Body of pancreas (tissue), 4 donors: ENCODE measurements at regions not wholly inside any gene's neighbourhood (a gene's known extent, or its start where the extent isn't known, plus 50 kb on each side); places are given as distances from the start of the nearest gene placed in this dataset.
"Not testable (repeated sequence)": the region's sequence is repeated elsewhere in the genome, so short reads cannot be mapped to it uniquely, and the experiment has no call there.

Experiments
- CTCF ChIP-seq, 7 experiments: fragments of 450-650 bp in 4 of 7; fragments of 200-600 bp in 3 of 7; sonication (generic) in 3 of 7; IDR thresholded peaks; one replicate each; pipeline ENCODE4 v1.5.1; 2016 to 2019; ENCODE audit warnings: antibody characterized with exemption in 7 of 7
- POLR2A ChIP-seq, 3 donors: fragments of 450-650 bp; IDR thresholded peaks; one replicate each; pipeline ENCODE4 v1.6.1; 2016; ENCODE audit warnings: antibody characterized with exemption in 3 of 3, mild to moderate bottlenecking in 2 of 3

GRCh38 chr7:124618051-124618450 is 147.5 kb downstream of the GPR37 start:
- not testable (repeated sequence) for TF ChIP-seq POLR2A, CTCF (IDR thresholded peaks at IDR 0.05)
